Stimulated activated CD4-positive, alpha-beta T cell treated with anti-CD3 and anti-CD28 coated beads, Interleukin-2, amount 100 ng/mL, for 48 hours (primary cell): ENCODE measurements at regions not wholly inside any gene's neighbourhood (a gene's known extent, or its start where the extent isn't known, plus 50 kb on each side); places are given as distances from the start of the nearest gene placed in this dataset.
"Not testable (repeated sequence)": the region's sequence is repeated elsewhere in the genome, so short reads cannot be mapped to it uniquely, and the experiment has no call there.

Source experiments
- DNase-seq, 2 donors: peaks; one replicate each; pipeline ENCODE4 v3.0.0-alpha.2; 2020

- no peak for DNase-seq
These were observed 495.6 kb upstream of the KLF6 start for GRCh38 chr10:4280461-4281189.

DNA sequence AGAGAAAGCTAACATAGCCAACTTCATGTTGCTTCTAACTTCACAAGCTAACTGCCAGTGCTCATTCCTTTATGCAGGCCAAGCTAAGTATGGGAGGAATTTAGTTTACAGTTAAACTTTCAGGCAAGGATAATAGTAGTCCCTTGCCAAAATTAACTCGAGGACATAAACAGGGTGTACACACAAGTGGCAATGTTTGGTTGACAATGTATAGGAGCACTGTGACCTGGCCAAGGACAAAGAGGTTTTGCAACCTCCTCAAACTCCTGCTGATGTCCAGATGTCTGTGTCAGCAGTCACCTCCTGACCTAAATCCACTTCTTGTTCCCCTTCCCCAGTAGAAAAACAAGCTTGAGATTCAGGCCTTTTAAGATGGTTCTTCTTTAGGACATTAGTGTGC lies 494.6 kb upstream of the KLF6 start:
- no peak for DNase-seq

- DNase-seq, result no peak
These were observed 493.2 kb upstream of the KLF6 start for GRCh38 chr10:4278186-4278585.

GRCh38 chr10:4276151-4276550 lies 491.1 kb upstream of the KLF6 start:
- no peak for DNase-seq

- not testable (repeated sequence) for DNase-seq
These were observed 489.7 kb upstream of the KLF6 start for GRCh38 chr10:4274671-4275070.

DNA sequence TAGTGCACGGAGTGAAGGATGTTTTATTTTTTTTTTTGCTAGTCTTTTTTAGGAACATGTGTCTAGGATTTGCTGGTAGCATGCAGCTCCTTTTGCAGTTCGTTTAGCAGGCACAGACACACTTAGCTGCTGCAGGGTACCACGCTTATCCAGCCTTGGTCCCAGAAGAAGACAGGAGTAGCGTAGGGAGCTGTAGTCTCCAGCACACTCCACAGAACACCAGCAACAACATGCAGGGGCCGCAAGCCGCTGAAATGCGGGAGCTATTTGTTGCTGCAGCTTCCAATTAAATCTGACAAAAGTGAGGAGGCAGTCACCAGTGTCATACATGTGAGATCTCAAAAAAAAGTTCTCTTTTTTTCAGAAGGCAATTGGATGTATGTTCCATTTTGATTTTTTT lies 486.2 kb upstream of the KLF6 start:
- no peak for DNase-seq

GRCh38 chr10:4270116-4270515 lies 485.1 kb upstream of the KLF6 start:
- no peak for DNase-seq

- not testable (repeated sequence) for DNase-seq
These were observed 483.5 kb upstream of the KLF6 start for GRCh38 chr10:4268490-4268889.

- no peak for DNase-seq
These were observed 482.2 kb upstream of the KLF6 start for GRCh38 chr10:4267086-4267773.

DNA sequence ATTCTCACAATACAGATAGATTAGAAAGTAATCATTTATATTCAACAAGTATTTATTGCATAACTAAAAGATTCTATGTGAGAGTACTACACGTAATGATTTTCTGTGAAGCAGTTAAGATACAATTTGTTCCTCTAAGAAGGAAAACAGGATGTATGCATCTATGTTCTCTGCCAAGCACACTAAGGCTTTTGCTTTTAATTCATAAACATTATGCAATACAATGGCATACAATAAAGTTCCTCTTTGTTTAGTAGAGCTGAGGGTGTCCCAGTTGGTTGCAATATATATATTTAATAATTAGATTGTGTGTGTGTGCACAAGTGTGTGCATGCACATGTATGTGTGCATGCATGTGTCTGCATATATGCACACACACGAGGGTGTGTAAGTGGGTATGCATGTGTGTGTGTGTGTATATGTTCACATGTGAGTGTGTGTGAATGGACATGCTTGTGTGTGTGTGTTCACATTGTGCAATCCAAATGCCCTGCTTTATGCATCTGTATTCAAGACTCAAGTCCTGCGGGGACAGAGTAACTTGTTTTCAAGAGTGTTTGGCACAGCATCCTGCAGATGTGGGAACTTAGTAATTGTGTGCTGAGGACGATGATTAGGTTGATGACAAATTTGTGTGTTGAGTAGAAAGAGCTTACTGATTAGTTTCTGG lies 481.5 kb upstream of the KLF6 start:
- no peak for DNase-seq

DNA sequence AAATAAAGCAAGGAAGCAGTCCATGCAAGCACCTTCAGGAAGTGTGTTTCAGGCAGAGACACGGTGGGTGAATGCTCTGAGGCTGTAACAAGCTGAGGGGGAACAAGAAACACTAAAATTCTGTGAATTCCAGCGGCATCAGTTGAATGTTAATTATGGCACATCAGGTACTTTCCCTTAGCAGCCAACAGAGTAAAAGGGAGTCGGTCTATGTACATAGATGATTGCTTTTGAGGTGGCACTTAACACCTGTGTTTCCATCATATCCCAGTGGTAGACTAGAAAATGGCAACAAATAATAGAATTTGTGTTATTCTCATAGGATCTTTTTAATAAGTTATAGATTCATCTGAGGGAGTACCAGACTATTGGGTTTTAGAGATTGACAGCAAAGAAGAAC lies 481.0 kb upstream of the KLF6 start:
- DNase-seq, result no peak

DNA sequence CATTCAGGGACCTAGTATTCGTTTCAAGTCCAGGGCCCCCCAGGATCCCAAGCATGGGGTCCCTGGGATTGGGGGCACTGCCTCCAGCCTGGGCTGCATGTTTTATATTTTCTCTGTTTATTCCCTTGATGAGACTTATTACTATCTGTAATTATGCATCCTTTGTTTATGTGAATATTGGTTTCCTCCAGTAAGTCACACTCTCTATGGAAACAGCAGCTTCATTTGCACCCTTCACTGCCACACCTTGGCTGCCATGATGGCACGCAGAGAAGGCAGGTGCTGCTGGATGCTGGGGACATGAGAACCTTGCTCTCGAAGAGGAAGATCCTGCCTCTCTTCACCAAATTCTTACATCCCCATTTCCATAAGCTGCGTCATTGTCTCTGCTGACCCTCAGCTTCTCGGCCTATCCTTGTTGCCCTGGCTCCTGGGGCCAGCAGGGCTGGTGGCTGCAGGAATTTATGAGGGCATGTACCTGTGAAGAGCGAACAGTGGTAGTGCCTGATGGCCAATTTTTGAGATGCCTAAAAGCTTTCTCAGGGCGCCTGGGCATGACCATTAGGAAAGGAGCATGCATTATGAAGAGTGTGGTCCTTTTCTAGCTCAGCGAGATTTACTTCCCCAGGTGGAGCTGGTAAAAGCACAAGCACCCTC lies 479.3 kb upstream of the KLF6 start:
- no peak for DNase-seq

GRCh38 chr10:4263601-4263921 lies 478.6 kb upstream of the KLF6 start:
- no peak for DNase-seq

GRCh38 chr10:4262870-4263600 lies 478.0 kb upstream of the KLF6 start:
- DNase-seq, result no peak

- no peak for DNase-seq
These were observed 477.4 kb upstream of the KLF6 start for GRCh38 chr10:4262449-4262848.

GRCh38 chr10:4260483-4261124 lies 475.6 kb upstream of the KLF6 start:
- no peak for DNase-seq

DNA sequence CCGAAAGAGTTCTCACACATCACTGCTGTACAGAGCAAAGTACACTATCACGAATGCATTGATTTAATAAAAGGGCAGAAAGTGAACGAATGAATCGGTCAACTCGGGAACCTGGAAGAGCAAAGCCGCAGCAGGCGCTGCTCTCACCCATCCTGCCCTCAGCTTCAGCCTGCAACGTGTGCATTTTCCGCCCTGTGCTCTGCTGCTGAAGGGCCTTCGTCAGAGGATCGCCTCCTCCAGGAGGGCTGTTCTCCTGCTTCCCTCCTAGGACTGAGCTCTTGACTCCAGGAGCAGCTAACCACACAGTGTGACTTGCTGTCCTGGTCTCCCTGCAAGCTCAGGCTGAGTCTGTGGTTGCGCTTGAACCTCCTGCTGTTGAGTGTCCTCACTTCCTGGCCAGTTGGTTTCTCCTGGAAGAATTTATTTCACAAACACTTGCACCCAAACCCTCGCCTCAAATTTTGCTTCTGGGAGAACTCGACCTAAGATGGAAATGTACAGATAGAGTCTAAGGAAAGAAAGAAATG lies 473.0 kb upstream of the KLF6 start:
- DNase-seq, result no peak

- no peak for DNase-seq
These were observed 472.0 kb upstream of the KLF6 start for GRCh38 chr10:4256971-4257370.

- DNase-seq, result no peak
These were observed 470.7 kb upstream of the KLF6 start for GRCh38 chr10:4255751-4256150.

GRCh38 chr10:4254101-4254994 lies 469.3 kb upstream of the KLF6 start:
- no peak for DNase-seq

DNA sequence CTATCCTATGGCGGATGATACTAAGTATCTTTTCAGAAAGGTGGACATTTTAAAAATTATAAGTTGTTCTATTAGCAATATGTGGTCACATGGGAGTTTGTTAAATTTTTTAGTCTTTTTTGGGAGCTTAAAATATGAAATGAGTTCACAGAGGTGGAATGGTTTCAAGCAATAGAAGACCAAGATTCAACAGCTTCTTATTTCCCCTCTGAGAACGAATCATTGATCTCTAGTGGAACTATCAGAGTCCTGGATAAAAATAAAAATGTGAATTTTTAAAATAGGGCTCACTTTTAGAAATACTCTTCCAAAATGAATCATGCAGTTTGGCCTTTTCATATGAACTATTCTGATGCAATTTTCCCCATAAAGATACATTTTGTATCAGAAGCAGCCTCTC lies 467.7 kb upstream of the KLF6 start:
- DNase-seq, result no peak
